ENCODE measurements at regions not wholly inside any gene's neighbourhood (a gene's known extent, or its start where the extent isn't known, plus 50 kb on each side); places are given as distances from the start of the nearest gene placed in this dataset.

- no peak overlapping the region for H2AFZ ChIP-seq (ENCODE audit: low read length)
- DNase-seq (no peak), ATAC-seq (no peak)
- TF ChIP-seq EZH2 (IDR thresholded peaks at IDR 0.05; ENCODE audit: low read length, unreplicated experiment) (no peak), CTCF (conservative IDR thresholded peaks at IDR 0.05; ENCODE audit: low read depth, low read length) (no peak), EZH2phosphoT487 (IDR thresholded peaks at IDR 0.05; ENCODE audit: borderline replicate concordance, low read length) (no peak)
- no peaks in the 10 kb centered on the region for H3K36me3 ChIP-seq (ENCODE audit: low read depth, low read length)
- H3K9me2 ChIP-seq (replicated peaks; ENCODE audit: low read length), result no peaks in the 10 kb centered on the region
- POLR2A ChIA-PET (ENCODE audit: unreplicated experiment), result no interaction called here
- BruUV-seq (replicated peaks), result no TSS peak
- H4K20me1 ChIP-seq (ENCODE audit: low read length), result no peaks in the 10 kb centered on the region
- no peaks in the 10 kb centered on the region for H3K27me3 ChIP-seq (ENCODE audit: low read length)
- H3K27ac ChIP-seq (ENCODE audit: low read length), result no peak overlapping the region
- no peak overlapping the region for H3K4me2 ChIP-seq (ENCODE audit: low read length)
- no peak overlapping the region for H3K9ac ChIP-seq (ENCODE audit: low read length)
- CTCF ChIA-PET, result no interaction called here
- H3K79me2 ChIP-seq (ENCODE audit: low read length), result no peaks in the 10 kb centered on the region
- intact Hi-C loops (cut with micrococcal nuclease), result no loop called here
- no peaks in the 10 kb centered on the region for H3F3A ChIP-seq (ENCODE audit: low read length, unreplicated experiment)
- H3K4me3 ChIP-seq (ENCODE audit: low read length), result no peak overlapping the region
- H3K9me3 ChIP-seq (ENCODE audit: low read length), result no peaks in the 10 kb centered on the region
- H3K4me1 ChIP-seq (ENCODE audit: insufficient read depth, low read length), result no peaks in the 10 kb centered on the region
Measured at GRCh38 chr7:3133811-3134385, 90.2 kb upstream of the CARD11 start.

- no TSS peak for BruUV-seq (replicated peaks)
- CTCF ChIA-PET, result no interaction called here
Measured at GRCh38 chr7:3134745-3135144, 91.1 kb upstream of the CARD11 start.

More at GRCh38 chr7:3134745-3135144, 91.1 kb upstream of the CARD11 start:
- POLR2A ChIA-PET (ENCODE audit: unreplicated experiment), result no interaction called here
- H3K79me2 ChIP-seq (ENCODE audit: low read length), result no peaks in the 10 kb centered on the region
- no peaks in the 10 kb centered on the region for H3K4me1 ChIP-seq (ENCODE audit: insufficient read depth, low read length)
- ATAC-seq (no peak), DNase-seq (no peak)
- H3K36me3 ChIP-seq (ENCODE audit: low read depth, low read length), result no peaks in the 10 kb centered on the region
- no peaks in the 10 kb centered on the region for H3K27me3 ChIP-seq (ENCODE audit: low read length)
- TF ChIP-seq CTCF (conservative IDR thresholded peaks at IDR 0.05; ENCODE audit: low read depth, low read length), result no peak
- TF ChIP-seq EZH2phosphoT487 (IDR thresholded peaks at IDR 0.05; ENCODE audit: borderline replicate concordance, low read length), result no peak
- TF ChIP-seq EZH2 (IDR thresholded peaks at IDR 0.05; ENCODE audit: low read length, unreplicated experiment), result no peak
- H3K4me3 ChIP-seq (ENCODE audit: low read length), result no peak overlapping the region
- H3K9ac ChIP-seq (ENCODE audit: low read length), result no peak overlapping the region
- H3K9me3 ChIP-seq (ENCODE audit: low read length), result no peaks in the 10 kb centered on the region
- no peak overlapping the region for H2AFZ ChIP-seq (ENCODE audit: low read length)
- no peak overlapping the region for H3K4me2 ChIP-seq (ENCODE audit: low read length)
- H3K9me2 ChIP-seq (replicated peaks; ENCODE audit: low read length), result no peaks in the 10 kb centered on the region
- no peak overlapping the region for H3K27ac ChIP-seq (ENCODE audit: low read length)
- H3F3A ChIP-seq (ENCODE audit: low read length, unreplicated experiment), result no peaks in the 10 kb centered on the region
- intact Hi-C loops (cut with micrococcal nuclease), result no loop called here
- no peaks in the 10 kb centered on the region for H4K20me1 ChIP-seq (ENCODE audit: low read length)

Data from PC-3 (cell line).